ENCODE measurements at regions not wholly inside any gene's neighbourhood (a gene's known extent, or its start where the extent isn't known, plus 50 kb on each side); places are given as distances from the start of the nearest gene placed in this dataset.
"Not testable (repeated sequence)": the region's sequence is repeated elsewhere in the genome, so short reads cannot be mapped to it uniquely, and the experiment has no call there.

DNA sequence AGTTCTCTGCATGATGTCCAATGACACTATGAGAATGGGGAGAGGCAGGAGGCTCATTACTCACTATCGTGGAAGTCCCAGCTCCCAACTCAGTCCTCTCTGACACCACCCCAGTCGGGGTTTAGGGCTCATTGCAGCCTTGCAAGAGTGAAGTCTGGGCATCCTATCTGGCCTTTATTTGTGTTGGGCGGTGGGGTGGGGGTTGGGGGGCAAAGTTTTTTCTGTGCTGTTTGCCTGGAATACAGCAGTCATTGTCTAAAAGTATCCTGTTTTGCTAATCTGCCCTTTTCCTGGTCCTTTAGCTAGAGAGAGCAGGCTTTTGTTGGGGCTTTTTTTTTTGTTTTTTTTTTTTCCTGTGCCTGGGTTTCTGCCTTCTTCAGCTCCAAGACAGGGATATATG, 174.2 kb downstream of the MYLK4 start:
- peaks cover 0 to 2% (median 0%) of the 10 kb centered on the region in 3 donors for H3K9me3 ChIP-seq (ENCODE audit: control insufficient read depth in 2 of 3, insufficient read depth in 1 of 3, low read length in 3 of 3)
- intact Hi-C loops (cut with DNase I): no loop called here
- TF ChIP-seq, protein P1, sequence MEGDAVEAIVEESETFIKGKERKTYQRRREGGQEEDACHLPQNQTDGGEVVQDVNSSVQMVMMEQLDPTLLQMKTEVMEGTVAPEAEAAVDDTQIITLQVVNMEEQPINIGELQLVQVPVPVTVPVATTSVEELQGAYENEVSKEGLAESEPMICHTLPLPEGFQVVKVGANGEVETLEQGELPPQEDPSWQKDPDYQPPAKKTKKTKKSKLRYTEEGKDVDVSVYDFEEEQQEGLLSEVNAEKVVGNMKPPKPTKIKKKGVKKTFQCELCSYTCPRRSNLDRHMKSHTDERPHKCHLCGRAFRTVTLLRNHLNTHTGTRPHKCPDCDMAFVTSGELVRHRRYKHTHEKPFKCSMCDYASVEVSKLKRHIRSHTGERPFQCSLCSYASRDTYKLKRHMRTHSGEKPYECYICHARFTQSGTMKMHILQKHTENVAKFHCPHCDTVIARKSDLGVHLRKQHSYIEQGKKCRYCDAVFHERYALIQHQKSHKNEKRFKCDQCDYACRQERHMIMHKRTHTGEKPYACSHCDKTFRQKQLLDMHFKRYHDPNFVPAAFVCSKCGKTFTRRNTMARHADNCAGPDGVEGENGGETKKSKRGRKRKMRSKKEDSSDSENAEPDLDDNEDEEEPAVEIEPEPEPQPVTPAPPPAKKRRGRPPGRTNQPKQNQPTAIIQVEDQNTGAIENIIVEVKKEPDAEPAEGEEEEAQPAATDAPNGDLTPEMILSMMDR (IDR thresholded peaks at IDR 0.05; ENCODE audit: borderline replicate concordance, extremely low read depth, insufficient read depth): no peak
- H3K27me3 ChIP-seq (ENCODE audit: control insufficient read depth, insufficient read depth, low read length): no peaks in the 10 kb centered on the region
- H3K4me3 ChIP-seq (ENCODE audit: low read length in 3 of 3): no peak overlapping the region
- H3K36me3 ChIP-seq (ENCODE audit: control insufficient read depth in 2 of 3, insufficient read depth in 3 of 3, low read length in 3 of 3): no peaks in the 10 kb centered on the region
- no peak for DNase-seq
- no peaks in the 10 kb centered on the region for H3K4me1 ChIP-seq (ENCODE audit: control insufficient read depth in 2 of 3, insufficient read depth in 2 of 3, low read depth in 1 of 3, low read length in 3 of 3)
- FAIRE-seq: no peak
- no peak overlapping the region for H3K27ac ChIP-seq (ENCODE audit: low read depth in 2 of 2, low read length in 2 of 2)
- H3K9ac ChIP-seq (ENCODE audit: low read length in 3 of 3): no peak overlapping the region

DNA sequence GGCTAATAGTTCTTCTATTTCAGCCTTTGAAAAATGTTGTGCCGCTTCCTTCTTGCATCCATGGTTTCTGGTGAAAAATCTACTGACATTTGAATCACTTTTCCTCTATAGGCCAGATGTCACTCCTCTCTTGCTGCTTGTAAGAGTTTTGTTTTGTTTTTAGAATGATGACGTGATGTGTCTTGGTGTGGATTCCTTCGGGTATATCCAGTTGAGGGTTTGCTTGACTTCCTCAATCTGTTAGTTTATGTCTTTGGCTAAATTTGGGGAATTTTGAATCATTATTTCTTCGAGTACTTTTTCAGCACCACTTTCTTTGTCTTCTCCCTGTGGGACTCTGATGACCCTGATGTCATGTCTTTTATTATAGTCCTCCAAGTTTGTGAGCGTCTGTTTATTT, 175.5 kb downstream of the MYLK4 start:
- H3K9me3 ChIP-seq (ENCODE audit: control insufficient read depth in 2 of 3, insufficient read depth in 1 of 3, low read length in 3 of 3): peaks cover 0 to 2% (median 0%) of the 10 kb centered on the region in 3 donors
- H3K27ac ChIP-seq (ENCODE audit: low read depth in 2 of 2, low read length in 2 of 2): no peak overlapping the region
- DNase-seq (no peak), FAIRE-seq (no peak)
- H3K27me3 ChIP-seq (ENCODE audit: control insufficient read depth, insufficient read depth, low read length): no peaks in the 10 kb centered on the region
- no peak overlapping the region for H3K4me3 ChIP-seq (ENCODE audit: low read length in 3 of 3)
- intact Hi-C loops (cut with DNase I): no loop called here
- H3K4me1 ChIP-seq (ENCODE audit: control insufficient read depth in 2 of 3, insufficient read depth in 2 of 3, low read depth in 1 of 3, low read length in 3 of 3): no peaks in the 10 kb centered on the region
- no peaks in the 10 kb centered on the region for H3K36me3 ChIP-seq (ENCODE audit: control insufficient read depth in 2 of 3, insufficient read depth in 3 of 3, low read length in 3 of 3)
- TF ChIP-seq, protein P1 (IDR thresholded peaks at IDR 0.05; ENCODE audit: borderline replicate concordance, extremely low read depth, insufficient read depth): no peak
- H3K9ac ChIP-seq (ENCODE audit: low read length in 3 of 3): no peak overlapping the region

- H3K27ac ChIP-seq (ENCODE audit: low read depth in 2 of 2, low read length in 2 of 2); FAIRE-seq; H3K27me3 ChIP-seq (ENCODE audit: control insufficient read depth, insufficient read depth, low read length); DNase-seq; intact Hi-C loops (cut with DNase I); H3K4me1 ChIP-seq (ENCODE audit: control insufficient read depth in 2 of 3, insufficient read depth in 2 of 3, low read depth in 1 of 3, low read length in 3 of 3); H3K36me3 ChIP-seq (ENCODE audit: control insufficient read depth in 2 of 3, insufficient read depth in 3 of 3, low read length in 3 of 3); H3K9ac ChIP-seq (ENCODE audit: low read length in 3 of 3); H3K9me3 ChIP-seq (ENCODE audit: control insufficient read depth in 2 of 3, insufficient read depth in 1 of 3, low read length in 3 of 3); H3K4me3 ChIP-seq (ENCODE audit: low read length in 3 of 3): not testable (repeated sequence)
Observed at GRCh38 chr6:2569420-2569819, 181.3 kb downstream of the MYLK4 start.

- no peak for FAIRE-seq
- no peak overlapping the region for H3K27ac ChIP-seq (ENCODE audit: low read depth in 2 of 2, low read length in 2 of 2)
- peaks cover 0 to 9% (median 3%) of the 10 kb centered on the region in 3 donors for H3K4me1 ChIP-seq (ENCODE audit: control insufficient read depth in 2 of 3, insufficient read depth in 2 of 3, low read depth in 1 of 3, low read length in 3 of 3)
- no peaks in the 10 kb centered on the region for H3K9me3 ChIP-seq (ENCODE audit: control insufficient read depth in 2 of 3, insufficient read depth in 1 of 3, low read length in 3 of 3)
- TF ChIP-seq, protein P1 (IDR thresholded peaks at IDR 0.05; ENCODE audit: borderline replicate concordance, extremely low read depth, insufficient read depth): no peak
- H3K27me3 ChIP-seq (ENCODE audit: control insufficient read depth, insufficient read depth, low read length): no peaks in the 10 kb centered on the region
- no peak overlapping the region for H3K9ac ChIP-seq (ENCODE audit: low read length in 3 of 3)
- no peaks in the 10 kb centered on the region for H3K36me3 ChIP-seq (ENCODE audit: control insufficient read depth in 2 of 3, insufficient read depth in 3 of 3, low read length in 3 of 3)
- H3K4me3 ChIP-seq (ENCODE audit: low read length in 3 of 3): no peak overlapping the region
- DNase-seq: no peak
- intact Hi-C loops (cut with DNase I): no loop called here
Observed at GRCh38 chr6:2566048-2566447, 184.7 kb downstream of the MYLK4 start.

Measured in kidney (tissue), 13 donors.